Loucy (cell line): ENCODE measurements at regions not wholly inside any gene's neighbourhood (a gene's known extent, or its start where the extent isn't known, plus 50 kb on each side); places are given as distances from the start of the nearest gene placed in this dataset.

Experiments
- H2AFZ ChIP-seq: fragments of 200-600 bp; sonication (generic); 2 replicates; pipeline ENCODE4 v1.6.0; 2016; ENCODE audit warnings: antibody characterized with exemption, mild to moderate bottlenecking, low read length, moderate library complexity
- H3F3A ChIP-seq: fragments of 200-600 bp; 2 replicates; pipeline ENCODE4 v1.6.0; 2016; ENCODE audit warnings: antibody characterized with exemption, low read depth, mild to moderate bottlenecking
- H3K27me3 ChIP-seq: fragments of 200-600 bp; sonication (generic); 2 replicates; pipeline ENCODE4 v1.6.1; 2014; ENCODE audit warnings: low read length, mild to moderate bottlenecking; ENCODE audit not compliant: insufficient read depth, poor library complexity, severe bottlenecking
- H3K36me3 ChIP-seq: fragments of 200-600 bp; sonication (generic); 2 replicates; pipeline ENCODE4 v1.6.1; 2016; ENCODE audit warnings: low read length; ENCODE audit not compliant: insufficient read depth
- H3K4me1 ChIP-seq: fragments of 200-600 bp; sonication (generic); 2 replicates; pipeline ENCODE4 v1.5.1; 2014; ENCODE audit warnings: low read length, mild to moderate bottlenecking; ENCODE audit not compliant: insufficient read depth, poor library complexity, severe bottlenecking
- H3K4me2 ChIP-seq: fragments of 200-600 bp; sonication (generic); 2 replicates; pipeline ENCODE4 v1.6.0; 2014; ENCODE audit warnings: antibody characterized with exemption, low read length, low read depth, mild to moderate bottlenecking; ENCODE audit not compliant: poor library complexity, severe bottlenecking
- H3K4me3 ChIP-seq: fragments of 200-600 bp; sonication (generic); 2 replicates; pipeline ENCODE4 v1.5.1; 2014; ENCODE audit warnings: low read length, mild to moderate bottlenecking, mixed read lengths; ENCODE audit not compliant: poor library complexity, severe bottlenecking
- H3K79me2 ChIP-seq: fragments of 200-600 bp; sonication (generic); 2 replicates; pipeline ENCODE4 v1.6.1; 2014; ENCODE audit warnings: low read length; ENCODE audit not compliant: insufficient read depth
- H3K9ac ChIP-seq: fragments of 200-600 bp; sonication (generic); 2 replicates; pipeline ENCODE4 v1.6.0; 2014; ENCODE audit warnings: mild to moderate bottlenecking, low read depth, low read length, moderate library complexity; ENCODE audit not compliant: poor library complexity, severe bottlenecking
- H3K9me2 ChIP-seq: fragments of 200-600 bp; sonication (generic); replicated peaks from 2 replicates; pipeline ENCODE4 v1.6.1; 2016; ENCODE audit warnings: low read depth, low read length, mixed read lengths
- H3K9me3 ChIP-seq: fragments of 200-600 bp; sonication (generic); 2 replicates; pipeline ENCODE4 v1.6.1; 2014; ENCODE audit warnings: mild to moderate bottlenecking, antibody characterized with exemption, low read length, low read depth; ENCODE audit not compliant: insufficient read depth
- H4K20me1 ChIP-seq: fragments of 200-600 bp; sonication (generic); 2 replicates; pipeline ENCODE4 v1.6.0; 2014; ENCODE audit warnings: antibody characterized with exemption, low read length, mild to moderate bottlenecking; ENCODE audit not compliant: insufficient read depth, poor library complexity, severe bottlenecking
- EZH2phosphoT487 ChIP-seq: fragments of 200-600 bp; IDR thresholded peaks from 2 replicates; pipeline ENCODE4 v1.6.1; 2018; ENCODE audit warnings: antibody characterized with exemption, mild to moderate bottlenecking, moderate library complexity, borderline replicate concordance
- TF ChIP-seq, protein P1 (sequence below): fragments of 200-600 bp; sonication (generic); conservative IDR thresholded peaks from 2 replicates; pipeline ENCODE4 v1.5.1; 2014; ENCODE audit warnings: mild to moderate bottlenecking, antibody characterized with exemption, low read length

DNA sequence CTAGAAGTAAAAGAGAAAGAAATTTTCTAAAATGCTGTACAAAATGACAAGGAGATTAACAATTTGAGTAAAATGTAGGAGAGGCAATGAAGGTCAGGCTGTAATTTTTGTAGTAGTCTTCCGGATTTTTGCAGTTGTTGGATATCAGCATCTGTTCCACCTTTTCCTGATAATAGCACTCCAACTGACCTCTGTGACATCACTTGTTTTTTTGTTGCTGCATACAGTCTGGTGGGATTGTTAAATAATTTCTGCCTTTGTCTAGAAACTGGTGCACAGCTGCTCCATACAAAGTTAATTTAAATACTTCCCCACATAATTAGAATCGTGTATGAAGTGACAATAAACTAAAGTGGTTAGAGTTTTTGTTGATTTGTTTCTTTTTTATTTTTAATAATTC is 731.4 kb downstream of the PLOD2 start:
- Histone ChIP-seq H3K9me2 (no peaks in the 10 kb centered on the region), H3K4me3 (no peak overlapping the region), H3K79me2 (no peaks in the 10 kb centered on the region), H3K36me3 (no peaks in the 10 kb centered on the region), H3K9me3 (no peaks in the 10 kb centered on the region), H3K9ac (no peak overlapping the region), H3K27me3 (no peaks in the 10 kb centered on the region), H3F3A (no peaks in the 10 kb centered on the region), H4K20me1 (no peaks in the 10 kb centered on the region), H3K4me2 (no peak overlapping the region), H3K4me1 (no peaks in the 10 kb centered on the region), H2AFZ (no peak overlapping the region)
- TF ChIP-seq, protein P1, sequence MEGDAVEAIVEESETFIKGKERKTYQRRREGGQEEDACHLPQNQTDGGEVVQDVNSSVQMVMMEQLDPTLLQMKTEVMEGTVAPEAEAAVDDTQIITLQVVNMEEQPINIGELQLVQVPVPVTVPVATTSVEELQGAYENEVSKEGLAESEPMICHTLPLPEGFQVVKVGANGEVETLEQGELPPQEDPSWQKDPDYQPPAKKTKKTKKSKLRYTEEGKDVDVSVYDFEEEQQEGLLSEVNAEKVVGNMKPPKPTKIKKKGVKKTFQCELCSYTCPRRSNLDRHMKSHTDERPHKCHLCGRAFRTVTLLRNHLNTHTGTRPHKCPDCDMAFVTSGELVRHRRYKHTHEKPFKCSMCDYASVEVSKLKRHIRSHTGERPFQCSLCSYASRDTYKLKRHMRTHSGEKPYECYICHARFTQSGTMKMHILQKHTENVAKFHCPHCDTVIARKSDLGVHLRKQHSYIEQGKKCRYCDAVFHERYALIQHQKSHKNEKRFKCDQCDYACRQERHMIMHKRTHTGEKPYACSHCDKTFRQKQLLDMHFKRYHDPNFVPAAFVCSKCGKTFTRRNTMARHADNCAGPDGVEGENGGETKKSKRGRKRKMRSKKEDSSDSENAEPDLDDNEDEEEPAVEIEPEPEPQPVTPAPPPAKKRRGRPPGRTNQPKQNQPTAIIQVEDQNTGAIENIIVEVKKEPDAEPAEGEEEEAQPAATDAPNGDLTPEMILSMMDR: no peak
- TF ChIP-seq EZH2phosphoT487: no peak

GRCh38 chr3:145448436-145448835 is 712.5 kb downstream of the PLOD2 start:
- Histone ChIP-seq H3K9me3 (no peaks in the 10 kb centered on the region), H3K9me2 (no peaks in the 10 kb centered on the region), H3K4me1 (no peaks in the 10 kb centered on the region), H3K4me3 (no peak overlapping the region), H3K36me3 (no peaks in the 10 kb centered on the region), H3K4me2 (no peak overlapping the region), H3K9ac (no peak overlapping the region), H3K79me2 (no peaks in the 10 kb centered on the region), H4K20me1 (no peaks in the 10 kb centered on the region), H3F3A (no peaks in the 10 kb centered on the region), H2AFZ (no peak overlapping the region), H3K27me3 (no peaks in the 10 kb centered on the region)
- TF ChIP-seq EZH2phosphoT487: no peak
- TF ChIP-seq, protein P1: no peak

DNA sequence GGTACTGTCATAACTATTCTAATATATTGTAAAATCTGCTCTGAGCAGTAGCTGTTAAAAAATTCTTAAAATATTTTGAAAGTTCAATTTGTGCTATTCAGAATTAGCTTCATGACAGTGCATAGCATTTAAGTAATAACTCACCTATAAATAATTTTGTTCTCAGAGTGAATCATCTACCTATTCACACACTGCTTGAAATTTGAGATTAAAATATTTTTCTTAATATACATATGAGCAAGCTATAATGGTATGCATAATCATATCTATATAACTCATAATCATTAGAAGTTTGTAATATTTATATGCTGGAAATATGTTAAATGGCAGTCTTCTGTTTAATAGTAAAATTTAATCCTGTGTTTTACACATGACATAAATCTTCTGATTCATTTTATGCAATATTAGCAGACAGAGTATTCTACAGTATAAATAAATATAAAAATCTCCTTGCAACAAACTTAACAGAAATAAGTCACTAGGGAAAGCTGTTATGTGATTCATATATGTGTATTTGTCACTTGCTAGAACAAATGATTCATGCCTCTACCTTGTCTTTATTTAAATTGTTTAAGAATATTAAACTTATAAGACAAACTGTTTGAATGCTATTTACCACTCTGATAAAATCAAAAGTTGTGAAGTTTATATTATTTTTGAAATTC is 710.8 kb downstream of the PLOD2 start:
- no peaks in the 10 kb centered on the region for H3K79me2 ChIP-seq
- no peaks in the 10 kb centered on the region for H3K27me3 ChIP-seq
- H3K9ac ChIP-seq: no peak overlapping the region
- no peaks in the 10 kb centered on the region for H3K4me1 ChIP-seq
- H3K4me2 ChIP-seq: no peak overlapping the region
- H4K20me1 ChIP-seq: no peaks in the 10 kb centered on the region
- H3K9me3 ChIP-seq: no peaks in the 10 kb centered on the region
- no peaks in the 10 kb centered on the region for H3F3A ChIP-seq
- no peak overlapping the region for H2AFZ ChIP-seq
- TF ChIP-seq EZH2phosphoT487: no peak
- TF ChIP-seq, protein P1: no peak
- H3K36me3 ChIP-seq: no peaks in the 10 kb centered on the region
- H3K9me2 ChIP-seq: no peaks in the 10 kb centered on the region
- H3K4me3 ChIP-seq: no peak overlapping the region
